Occipital lobe (tissue), 1 donor: ENCODE measurements at regions not wholly inside any gene's neighbourhood (a gene's known extent, or its start where the extent isn't known, plus 50 kb on each side); places are given as distances from the start of the nearest gene placed in this dataset.

Source experiments
- DNase-seq: peaks from one replicate; lab custom pipeline; 2025; lab: John Stamatoyannopoulos, UW

DNA sequence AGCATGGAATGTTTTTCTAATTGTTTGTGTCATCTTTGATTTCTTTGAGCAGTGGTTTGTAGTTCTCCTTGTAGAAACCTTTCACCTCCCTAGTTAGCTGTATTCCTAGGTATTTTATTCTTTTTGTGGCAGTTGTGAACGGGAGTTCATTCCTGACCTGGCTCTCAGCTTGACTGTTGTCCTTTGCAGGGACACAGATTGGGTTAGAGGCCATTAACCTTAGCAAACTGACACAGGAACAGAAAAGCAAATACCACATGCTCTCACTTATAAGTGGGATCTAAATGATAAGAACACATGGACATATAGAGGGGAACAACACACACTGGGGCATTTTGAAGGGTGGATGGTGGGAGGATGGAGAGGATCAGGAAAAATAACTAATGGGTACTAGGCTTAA is 52.2 kb upstream of the RORA start:
- DNase-seq: no peak
